Kidney (tissue), 13 donors: ENCODE measurements at regions not wholly inside any gene's neighbourhood (a gene's known extent, or its start where the extent isn't known, plus 50 kb on each side); places are given as distances from the start of the nearest gene placed in this dataset.

Experiments
- DNase-seq, 5 donors: peaks; one replicate each; pipeline ENCODE4 v3.0.0-alpha.2; 2013 to 2020
- FAIRE-seq: peaks from 2 replicates; lab custom pipeline; 2012; peaks lifted over from hg19 to GRCh38; lab: Jason Lieb, UNC
- H3K27ac ChIP-seq, 2 donors: one replicate each; pipeline ENCODE4 v1.7.0; 2013; ENCODE audit warnings: low read depth in 2 of 2, low read length in 2 of 2, inconsistent platforms in 1 of 2
- H3K27me3 ChIP-seq: one replicate; pipeline ENCODE4 v1.7.1; 2013; ENCODE audit warnings: low read length, inconsistent platforms; ENCODE audit not compliant: control insufficient read depth, insufficient read depth
- H3K36me3 ChIP-seq, 3 donors: one replicate each; pipeline versions ENCODE4 v1.7.0 to v1.7.1; 2013; ENCODE audit warnings: low read length in 3 of 3, control low read depth in 1 of 3, inconsistent platforms in 1 of 3; ENCODE audit not compliant: insufficient read depth in 3 of 3, control insufficient read depth in 2 of 3
- H3K4me1 ChIP-seq, 3 donors: one replicate each; pipeline versions ENCODE4 v1.7.0 to v1.7.1; 2013; ENCODE audit warnings: low read length in 3 of 3, inconsistent platforms in 1 of 3, low read depth in 1 of 3; ENCODE audit not compliant: control insufficient read depth in 2 of 3, insufficient read depth in 2 of 3
- H3K4me3 ChIP-seq, 3 donors: one replicate each; pipeline versions ENCODE4 v1.7.0 to v1.8.1; 2013; ENCODE audit warnings: low read length in 3 of 3, control low read depth in 1 of 3, inconsistent platforms in 1 of 3
- H3K9ac ChIP-seq, 3 donors: one replicate each; pipeline versions ENCODE4 v1.7.0 to v1.7.1; 2013; ENCODE audit warnings: low read length in 3 of 3, control low read depth in 1 of 3, inconsistent platforms in 1 of 3
- H3K9me3 ChIP-seq, 3 donors: one replicate each; pipeline versions ENCODE4 v1.7.0 to v1.7.1; 2013; ENCODE audit warnings: low read length in 3 of 3, control low read depth in 1 of 3, inconsistent platforms in 1 of 3; ENCODE audit not compliant: control insufficient read depth in 2 of 3, insufficient read depth in 1 of 3
- intact Hi-C: fragments of 100-400 bp; cut with DNase I; formaldehyde crosslinking; loops from one replicate; pipeline ENCODE4 v1.11.1; 2022
- TF ChIP-seq, protein P1 (sequence below): IDR thresholded peaks from 3 replicates; pipeline ENCODE4 v1.5.1; 2012; ENCODE audit warnings: mild to moderate bottlenecking, moderate library complexity, borderline replicate concordance; ENCODE audit not compliant: insufficient read depth; ENCODE audit errors: extremely low read depth
- donor health status: control.
- donor health status: control.
- donor health status: control.
- donor health status: control.
- donor health status: control.
- donor health status: DM: yes; HTN: yes; CAD: no.
- donor health status: Normal renal cell carcinoma (clear cell type).

DNA sequence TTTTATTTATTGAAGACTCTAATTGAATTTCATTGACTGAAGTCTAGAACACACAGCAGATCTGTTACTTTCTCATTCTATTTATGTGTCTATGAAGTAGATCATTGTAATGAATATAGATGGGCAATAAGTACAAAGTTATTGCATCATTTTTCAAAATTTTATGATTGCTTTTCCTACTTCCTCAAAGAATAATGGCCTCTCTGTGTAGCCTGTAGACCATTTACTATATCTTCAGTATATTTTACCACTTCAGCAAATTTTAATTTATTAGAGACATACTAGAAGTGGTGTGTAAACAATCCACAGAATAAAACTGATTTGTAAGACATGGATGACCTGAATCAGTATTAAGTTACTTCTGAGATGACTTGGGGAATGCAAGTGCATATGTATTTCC is 291.7 kb upstream of the FAR2 start:
- DNase-seq (no peak), FAIRE-seq (no peak)
- intact Hi-C loops, result no loop called here
- H3K4me1 ChIP-seq, result no peaks in the 10 kb centered on the region
- H3K36me3 ChIP-seq, result no peaks in the 10 kb centered on the region
- no peak overlapping the region for H3K27ac ChIP-seq
- no peaks in the 10 kb centered on the region for H3K9me3 ChIP-seq
- no peaks in the 10 kb centered on the region for H3K27me3 ChIP-seq
- TF ChIP-seq, protein P1, sequence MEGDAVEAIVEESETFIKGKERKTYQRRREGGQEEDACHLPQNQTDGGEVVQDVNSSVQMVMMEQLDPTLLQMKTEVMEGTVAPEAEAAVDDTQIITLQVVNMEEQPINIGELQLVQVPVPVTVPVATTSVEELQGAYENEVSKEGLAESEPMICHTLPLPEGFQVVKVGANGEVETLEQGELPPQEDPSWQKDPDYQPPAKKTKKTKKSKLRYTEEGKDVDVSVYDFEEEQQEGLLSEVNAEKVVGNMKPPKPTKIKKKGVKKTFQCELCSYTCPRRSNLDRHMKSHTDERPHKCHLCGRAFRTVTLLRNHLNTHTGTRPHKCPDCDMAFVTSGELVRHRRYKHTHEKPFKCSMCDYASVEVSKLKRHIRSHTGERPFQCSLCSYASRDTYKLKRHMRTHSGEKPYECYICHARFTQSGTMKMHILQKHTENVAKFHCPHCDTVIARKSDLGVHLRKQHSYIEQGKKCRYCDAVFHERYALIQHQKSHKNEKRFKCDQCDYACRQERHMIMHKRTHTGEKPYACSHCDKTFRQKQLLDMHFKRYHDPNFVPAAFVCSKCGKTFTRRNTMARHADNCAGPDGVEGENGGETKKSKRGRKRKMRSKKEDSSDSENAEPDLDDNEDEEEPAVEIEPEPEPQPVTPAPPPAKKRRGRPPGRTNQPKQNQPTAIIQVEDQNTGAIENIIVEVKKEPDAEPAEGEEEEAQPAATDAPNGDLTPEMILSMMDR, result no peak
- no peak overlapping the region for H3K9ac ChIP-seq
- H3K4me3 ChIP-seq, result no peak overlapping the region

DNA sequence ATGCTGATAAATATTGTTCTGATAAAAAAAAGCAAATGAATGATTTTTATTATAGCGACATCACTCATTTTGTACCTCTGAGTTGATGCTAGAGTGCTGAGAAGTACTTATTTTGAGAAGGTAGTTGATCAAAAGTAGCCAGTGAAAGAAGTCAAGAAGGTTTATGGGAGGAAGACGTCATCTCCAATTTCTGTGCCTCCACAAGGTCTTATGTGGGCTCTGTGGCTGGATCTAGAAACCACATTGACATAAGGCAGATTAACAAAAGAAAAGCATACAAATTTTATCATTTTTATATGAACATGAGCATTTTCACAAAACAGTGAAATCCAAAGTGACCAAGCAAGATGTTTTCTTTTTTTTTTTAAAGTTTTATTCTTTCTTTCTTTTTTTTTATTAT is 289.5 kb upstream of the FAR2 start:
- TF ChIP-seq, protein P1, result no peak
- no peak for DNase-seq

DNA sequence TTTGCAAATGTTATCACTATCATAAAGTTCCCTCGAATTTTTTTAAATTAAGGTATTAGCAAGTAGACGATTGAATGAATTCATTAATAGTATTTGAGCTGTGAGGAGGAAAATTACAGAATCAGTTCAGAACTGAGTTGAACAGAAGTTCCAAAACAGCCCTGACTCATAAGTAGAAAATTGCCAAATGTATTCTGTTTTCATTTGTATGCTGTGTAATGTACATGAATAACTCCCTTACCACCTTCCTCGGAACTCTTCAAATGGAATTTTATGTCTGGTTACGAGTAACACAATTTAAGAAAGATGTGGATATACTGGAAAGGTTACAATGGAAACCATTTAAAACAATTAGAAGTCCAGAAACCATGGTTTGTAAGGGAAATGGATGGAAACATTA is 283.3 kb upstream of the FAR2 start:
- Histone ChIP-seq H3K4me3 (no peak overlapping the region), H3K27me3 (no peaks in the 10 kb centered on the region), H3K36me3 (no peaks in the 10 kb centered on the region), H3K9ac (no peak overlapping the region), H3K4me1 (no peaks in the 10 kb centered on the region), H3K9me3 (no peaks in the 10 kb centered on the region), H3K27ac (no peak overlapping the region)
- FAIRE-seq (no peak), DNase-seq (no peak)
- intact Hi-C loops, result no loop called here
- TF ChIP-seq, protein P1, result no peak

More for the DNA sequence above, 289.5 kb upstream of the FAR2 start:
- intact Hi-C loops, result no loop called here
- Histone ChIP-seq H3K9me3 (no peaks in the 10 kb centered on the region), H3K27me3 (no peaks in the 10 kb centered on the region), H3K27ac (no peak overlapping the region), H3K36me3 (no peaks in the 10 kb centered on the region), H3K4me1 (no peaks in the 10 kb centered on the region), H3K4me3 (no peak overlapping the region), H3K9ac (no peak overlapping the region)
- FAIRE-seq, result no peak

DNA sequence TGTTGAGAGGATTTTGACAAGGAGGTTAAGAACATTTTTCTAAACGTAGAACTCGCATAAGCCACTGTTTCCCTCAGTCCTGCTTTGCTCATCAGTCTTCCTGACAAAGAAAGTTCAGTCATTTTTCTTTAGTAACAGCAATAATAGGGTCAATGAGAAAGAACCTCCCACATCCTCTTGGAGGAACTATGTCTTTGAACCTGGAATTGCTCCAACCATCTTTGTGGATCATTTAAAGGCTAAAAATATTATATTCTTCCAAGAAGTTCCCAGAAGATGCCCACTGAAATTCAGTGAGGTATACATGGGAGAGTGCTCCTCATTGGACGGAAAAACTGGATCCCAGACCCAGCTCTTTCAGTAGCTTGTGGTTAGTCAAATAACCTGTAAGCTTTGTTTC is 282.8 kb upstream of the FAR2 start:
- Histone ChIP-seq H3K9ac (no peak overlapping the region), H3K4me1 (no peaks in the 10 kb centered on the region), H3K36me3 (no peaks in the 10 kb centered on the region), H3K9me3 (no peaks in the 10 kb centered on the region), H3K27ac (no peak overlapping the region), H3K27me3 (no peaks in the 10 kb centered on the region), H3K4me3 (no peak overlapping the region)
- DNase-seq (no peak), FAIRE-seq (no peak)
- intact Hi-C loops, result no loop called here
- TF ChIP-seq, protein P1, result no peak
